ENCODE measurements at regions not wholly inside any gene's neighbourhood (a gene's known extent, or its start where the extent isn't known, plus 50 kb on each side); places are given as distances from the start of the nearest gene placed in this dataset.

DNA sequence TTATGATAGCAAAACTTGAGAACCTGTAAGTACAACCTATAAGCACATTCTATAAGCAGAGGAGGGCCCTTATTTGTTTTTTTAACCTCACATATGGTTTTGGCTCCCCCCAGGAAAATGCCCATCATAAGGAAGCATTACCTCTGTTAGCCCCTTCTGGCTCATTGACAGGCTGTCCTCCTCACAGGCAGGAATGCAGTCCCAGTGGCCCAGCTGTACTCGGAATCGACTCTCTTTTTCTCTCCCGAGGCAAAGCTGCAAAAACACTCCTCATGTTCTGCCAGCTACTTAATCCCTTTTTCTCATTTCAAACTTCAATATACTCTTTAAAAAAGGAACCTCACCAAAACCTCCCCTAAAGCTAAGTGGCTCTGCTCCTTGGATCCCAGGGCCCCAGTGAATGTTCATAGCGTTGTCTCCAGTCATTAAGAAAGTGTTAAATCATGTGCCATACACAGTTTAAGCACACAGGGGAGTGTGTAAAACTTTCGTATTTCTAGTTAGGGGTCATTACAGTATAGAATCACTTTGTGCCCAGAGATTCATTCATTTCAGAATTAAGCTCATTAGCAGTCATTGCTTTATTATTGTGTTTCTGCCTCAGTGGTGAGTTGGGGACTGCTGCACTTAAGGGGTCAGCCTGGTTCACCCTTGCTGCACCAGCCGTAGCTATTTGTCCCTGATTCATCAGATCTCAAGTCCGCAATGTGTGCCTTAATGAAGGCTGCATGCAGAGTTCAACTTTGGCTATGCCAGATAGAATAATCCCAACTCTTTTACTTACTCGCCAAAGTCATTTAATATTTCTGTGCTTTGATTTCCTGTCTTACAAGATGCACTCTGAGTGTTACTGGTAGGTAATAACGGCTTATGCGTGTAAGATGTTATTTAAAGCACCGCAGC is 57.6 kb downstream of the JRKL start:
- no peaks in the 10 kb centered on the region for H3K36me3 ChIP-seq
- DNase-seq = no peak
- H3K27me3 ChIP-seq = peaks cover 5% of the 10 kb centered on the region; the same call in 1 of the 2 replicates
- no peaks in the 10 kb centered on the region for H3K9me3 ChIP-seq
- H3K4me3 ChIP-seq = no peak overlapping the region

DNA sequence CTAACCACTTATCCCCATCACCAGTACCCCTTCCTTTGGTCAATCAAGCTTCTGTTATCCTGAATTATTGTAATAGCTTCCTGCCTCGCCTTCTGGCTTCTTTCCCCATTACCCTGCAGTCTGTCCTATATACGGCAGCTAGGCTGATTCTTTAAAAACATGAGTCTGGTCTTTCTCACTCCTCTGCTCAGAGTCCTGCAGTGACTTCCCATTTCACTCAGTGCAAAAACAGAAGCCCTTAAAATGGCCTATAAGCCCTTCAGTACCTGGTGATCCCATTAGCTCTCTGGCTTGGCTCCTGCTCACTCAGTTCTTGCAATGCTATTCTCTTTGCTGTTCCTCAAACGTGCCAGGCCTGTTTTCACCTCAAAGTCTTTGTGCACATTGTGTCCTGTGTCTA is 58.4 kb downstream of the JRKL start:
- DNase-seq = no peak
- Histone ChIP-seq H3K4me3 (no peak overlapping the region), H3K9me3 (no peaks in the 10 kb centered on the region), H3K27me3 (peaks cover 5% of the 10 kb centered on the region; the same call in 1 of the 2 replicates), H3K36me3 (no peaks in the 10 kb centered on the region)

DNA sequence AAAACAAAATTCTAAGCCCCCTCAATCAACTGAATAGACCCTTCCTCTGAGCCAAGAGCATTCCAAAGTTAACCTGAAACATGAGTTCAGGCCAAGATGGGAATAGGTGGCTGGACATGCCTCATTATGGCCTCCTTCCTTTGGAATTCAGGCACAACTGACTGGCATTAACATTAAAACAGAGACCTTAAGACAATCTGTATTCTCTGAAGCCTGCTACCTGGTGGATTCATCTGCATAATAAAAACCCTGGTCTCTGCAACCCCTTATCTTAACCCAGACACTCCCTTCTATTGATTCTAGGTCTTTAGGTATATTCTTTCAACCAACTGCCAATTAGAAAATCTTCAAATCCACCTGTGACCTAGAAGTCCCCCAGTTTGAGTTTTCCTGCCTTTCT is 66.3 kb downstream of the JRKL start:
- H3K27me3 ChIP-seq = peaks cover 8% of the 10 kb centered on the region; the same call in 1 of the 2 replicates
- DNase-seq = no peak
- H3K4me3 ChIP-seq = no peak overlapping the region
- no peaks in the 10 kb centered on the region for H3K36me3 ChIP-seq
- H3K9me3 ChIP-seq = no peaks in the 10 kb centered on the region

DNA sequence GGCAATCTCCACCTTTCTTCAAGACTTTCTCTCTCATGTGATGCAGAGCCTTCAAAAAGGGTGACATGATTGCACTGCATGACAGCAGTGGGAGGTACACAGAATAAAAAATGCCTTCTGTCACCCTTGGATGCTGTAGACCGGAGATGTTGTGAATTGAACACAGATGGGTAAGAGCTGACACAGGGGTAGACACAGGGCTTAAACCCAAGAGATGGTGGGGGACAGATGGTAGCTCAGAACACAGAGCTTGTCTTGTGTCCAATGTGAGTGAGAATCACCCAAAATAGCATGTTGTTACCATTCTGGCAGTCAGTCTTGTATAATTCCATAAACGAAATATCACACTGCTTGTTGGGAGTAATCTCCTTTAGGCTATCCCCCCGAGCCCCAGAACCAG is 69.9 kb downstream of the JRKL start:
- Histone ChIP-seq H3K27me3 (0 out of 2 replicates have a peak, but pooled peaks cover 3% of the 10 kb centered on the region), H3K4me3 (no peak overlapping the region), H3K9me3 (no peaks in the 10 kb centered on the region), H3K36me3 (no peaks in the 10 kb centered on the region)
- DNase-seq = no peak

DNA sequence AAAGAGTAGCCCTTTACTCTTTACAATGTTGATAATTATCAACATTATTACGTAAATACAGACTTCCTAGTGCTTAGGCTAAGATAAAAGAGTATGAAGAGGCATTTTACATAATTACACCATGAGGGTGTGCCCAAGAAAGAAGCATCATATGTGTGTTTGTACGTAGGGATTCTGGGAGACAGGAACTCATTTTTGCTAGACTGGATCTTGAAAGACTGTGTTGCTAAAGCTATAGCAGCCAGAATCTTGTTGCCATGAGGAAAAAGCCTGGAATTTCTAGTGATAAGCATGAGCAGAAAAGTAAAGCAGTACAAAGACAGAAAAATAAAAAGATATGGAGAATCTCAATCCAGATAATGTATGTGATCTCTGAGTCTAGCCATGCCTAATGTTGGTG is 72.1 kb downstream of the JRKL start:
- Histone ChIP-seq H3K4me3 (no peak overlapping the region), H3K36me3 (no peaks in the 10 kb centered on the region), H3K9me3 (no peaks in the 10 kb centered on the region), H3K27me3 (0 out of 2 replicates have a peak, but pooled peaks cover 3% of the 10 kb centered on the region)
- no peak for DNase-seq

DNA sequence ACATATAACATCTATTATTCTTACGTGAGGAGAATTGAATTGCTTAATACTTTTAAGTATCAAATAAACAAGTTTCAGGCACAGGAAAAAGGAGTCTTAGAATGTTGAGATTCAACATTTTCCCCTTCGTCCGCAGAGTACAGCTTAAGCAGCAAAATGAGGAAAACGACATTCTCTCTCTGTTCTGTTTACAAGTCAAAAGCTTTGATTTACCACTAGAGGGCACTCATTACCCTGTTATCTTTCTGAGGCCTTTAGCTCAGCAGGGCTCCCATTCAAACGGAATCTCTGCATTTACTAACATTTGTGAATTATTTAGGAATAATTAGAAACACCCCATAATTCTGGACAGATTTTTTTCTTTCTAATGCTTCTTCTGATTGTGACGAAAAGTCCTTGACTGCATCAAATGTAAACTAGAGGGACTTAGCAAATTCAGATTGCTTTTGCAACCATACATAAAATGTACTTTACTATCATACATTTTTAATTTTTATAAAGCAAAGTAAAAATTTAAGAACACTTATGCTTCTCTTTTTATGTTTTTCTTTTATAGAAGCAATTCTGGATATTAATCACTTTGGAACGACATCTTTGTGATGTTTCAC is 75.0 kb downstream of the JRKL start:
- DNase-seq = no peak
- Histone ChIP-seq H3K4me3 (no peak overlapping the region), H3K9me3 (no peaks in the 10 kb centered on the region), H3K27me3 (0 out of 2 replicates have a peak, but pooled peaks cover 3% of the 10 kb centered on the region), H3K36me3 (no peaks in the 10 kb centered on the region)

DNA sequence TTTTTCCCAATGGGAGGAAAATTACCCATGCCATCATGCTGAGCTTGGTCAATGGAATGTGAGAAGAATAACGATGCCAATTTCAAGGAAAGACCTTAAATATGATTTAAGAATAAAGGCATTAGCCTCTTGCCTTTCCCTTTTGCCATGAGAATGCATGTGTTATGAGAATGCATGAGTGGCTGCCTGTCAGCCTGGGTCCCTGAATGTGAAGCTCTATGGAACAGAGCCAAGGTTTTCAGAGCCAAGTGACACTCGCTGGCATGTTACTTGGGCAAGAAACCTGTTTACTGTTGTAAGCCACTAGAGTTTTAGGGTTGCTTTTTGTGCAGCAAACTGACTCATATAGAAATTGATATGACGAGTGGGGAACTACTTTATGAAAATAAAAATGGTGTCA is 75.7 kb downstream of the JRKL start:
- DNase-seq = no peak
- Histone ChIP-seq H3K27me3 (0 out of 2 replicates have a peak, but pooled peaks cover 3% of the 10 kb centered on the region), H3K9me3 (no peaks in the 10 kb centered on the region), H3K4me3 (no peak overlapping the region), H3K36me3 (no peaks in the 10 kb centered on the region)

DNA sequence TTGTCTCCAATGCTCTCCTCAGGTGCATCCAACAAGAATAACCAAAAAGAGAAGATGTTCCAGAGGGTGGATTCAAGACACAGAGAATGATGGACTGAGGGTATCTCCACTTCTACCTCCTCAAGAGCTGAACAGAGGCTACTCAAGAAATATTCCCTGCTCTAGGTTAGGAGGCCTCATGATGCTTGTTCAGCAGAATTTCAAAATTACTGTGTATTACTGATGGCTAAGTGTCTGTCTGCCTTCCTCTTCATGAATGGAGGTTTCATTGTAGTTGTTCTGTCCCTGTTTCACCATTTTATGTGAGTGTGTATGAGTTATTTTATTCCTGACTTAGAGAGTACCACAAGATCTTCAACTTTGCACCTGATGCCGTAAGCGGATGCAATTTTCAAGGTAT is 76.8 kb downstream of the JRKL start:
- no peaks in the 10 kb centered on the region for H3K36me3 ChIP-seq
- H3K9me3 ChIP-seq = no peaks in the 10 kb centered on the region
- no peak overlapping the region for H3K4me3 ChIP-seq
- no peaks in the 10 kb centered on the region for H3K27me3 ChIP-seq
- no peak for DNase-seq

DNA sequence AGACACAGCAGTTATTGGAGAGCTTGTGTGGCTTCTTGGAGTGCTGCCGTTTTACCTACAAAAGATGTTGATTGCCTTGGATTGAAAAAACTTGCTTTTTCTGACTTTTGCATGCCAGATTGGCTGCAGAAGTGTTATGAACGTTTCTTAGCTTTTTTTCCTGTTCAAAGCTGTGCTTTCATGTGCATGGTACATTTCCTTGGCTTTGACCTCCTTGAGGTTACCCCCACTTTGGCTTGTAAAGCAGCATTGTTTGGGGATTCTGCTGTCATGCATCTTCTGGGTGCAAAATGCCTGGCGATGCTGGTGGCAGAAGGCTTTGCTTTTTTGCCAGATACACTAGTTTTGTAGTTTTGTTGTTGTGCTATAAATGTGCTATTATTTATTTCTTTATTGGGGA is 80.0 kb downstream of the JRKL start:
- Histone ChIP-seq H3K36me3 (no peaks in the 10 kb centered on the region), H3K4me3 (no peak overlapping the region), H3K9me3 (no peaks in the 10 kb centered on the region), H3K27me3 (no peaks in the 10 kb centered on the region)
- no peak for DNase-seq

DNA sequence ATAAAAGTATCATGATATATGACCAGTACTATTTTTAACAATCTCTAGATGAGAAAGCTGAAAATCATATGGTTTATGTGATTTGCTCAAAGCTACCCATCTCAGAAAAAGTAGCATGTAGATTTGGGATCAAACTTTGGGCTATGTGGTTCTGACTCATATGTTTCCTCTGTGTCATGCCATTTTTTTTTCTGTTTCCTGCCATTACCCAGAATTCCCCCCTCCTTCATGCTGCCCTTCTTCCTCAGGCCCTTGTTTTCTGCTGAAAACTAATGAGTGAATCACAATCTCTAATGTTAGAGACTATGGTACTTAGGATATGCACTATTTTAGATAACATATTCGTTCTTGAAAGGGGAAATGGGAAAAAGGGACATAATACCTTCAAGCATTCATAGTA is 80.7 kb downstream of the JRKL start:
- Histone ChIP-seq H3K4me3 (no peak overlapping the region), H3K27me3 (no peaks in the 10 kb centered on the region), H3K9me3 (no peaks in the 10 kb centered on the region), H3K36me3 (no peaks in the 10 kb centered on the region)
- no peak for DNase-seq

DNA sequence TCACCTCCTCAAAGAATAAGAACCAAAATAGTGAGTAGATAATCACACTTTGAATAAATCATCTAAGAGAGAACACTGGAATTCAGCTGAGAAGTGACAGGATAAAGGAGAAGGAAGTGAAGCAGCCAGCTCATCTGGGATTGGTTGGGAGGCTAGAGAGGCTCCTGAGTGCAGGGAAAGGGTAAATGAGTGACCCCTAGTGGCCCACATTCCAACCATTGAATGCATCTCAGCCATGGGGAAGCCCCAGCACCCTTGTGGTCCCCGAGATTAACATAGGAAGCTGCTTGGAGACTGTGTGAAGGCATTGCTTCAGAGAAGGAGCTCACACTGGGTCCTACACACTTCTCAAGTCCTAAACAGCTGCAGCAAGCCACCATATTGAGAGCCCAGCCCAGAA is 82.3 kb downstream of the JRKL start:
- Histone ChIP-seq H3K9me3 (no peaks in the 10 kb centered on the region), H3K4me3 (no peak overlapping the region), H3K36me3 (no peaks in the 10 kb centered on the region), H3K27me3 (no peaks in the 10 kb centered on the region)
- DNase-seq = no peak

DNA sequence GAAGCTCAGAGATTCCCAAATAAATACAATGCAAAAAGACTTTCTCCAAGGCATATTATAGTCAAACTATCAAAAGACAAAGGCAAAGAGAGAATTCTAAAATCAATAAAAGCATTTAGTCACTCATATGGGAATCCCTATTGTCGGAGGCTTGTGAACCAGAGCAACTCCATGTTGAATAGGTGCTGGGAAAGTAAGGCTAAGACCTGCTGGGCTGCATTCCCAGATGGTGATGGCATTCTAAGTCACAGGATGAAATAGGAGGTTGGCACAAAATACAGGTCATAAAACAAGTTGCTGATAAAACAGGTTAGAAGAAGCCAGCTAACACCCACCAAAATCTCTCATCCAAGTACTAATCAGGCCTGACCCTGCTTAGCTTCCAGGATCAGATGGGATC is 84.5 kb downstream of the JRKL start:
- no peaks in the 10 kb centered on the region for H3K36me3 ChIP-seq
- no peak for DNase-seq
- H3K9me3 ChIP-seq = no peaks in the 10 kb centered on the region
- H3K27me3 ChIP-seq = no peaks in the 10 kb centered on the region
- no peak overlapping the region for H3K4me3 ChIP-seq

DNA sequence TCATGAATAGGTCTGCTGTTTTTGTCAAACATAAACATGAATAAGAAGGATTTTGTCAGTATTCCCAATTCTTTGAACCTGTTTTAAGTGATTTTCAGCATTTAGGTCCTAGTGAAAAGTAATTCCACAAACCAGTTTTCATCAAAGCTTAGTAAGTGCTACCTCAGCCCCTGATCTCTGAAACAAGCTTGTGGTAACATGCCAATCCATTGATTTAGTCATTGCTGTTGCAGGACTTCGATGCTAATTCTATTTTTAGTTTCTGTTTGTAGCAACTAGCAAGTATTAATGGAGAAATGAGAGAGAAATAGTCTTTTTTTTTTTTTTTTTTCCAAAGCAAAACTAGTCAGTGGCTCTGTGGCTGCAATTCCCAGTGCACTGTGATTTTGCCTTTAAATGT is 91.4 kb downstream of the JRKL start:
- no peak for DNase-seq
- no peaks in the 10 kb centered on the region for H3K9me3 ChIP-seq
- no peaks in the 10 kb centered on the region for H3K36me3 ChIP-seq
- H3K27me3 ChIP-seq = no peaks in the 10 kb centered on the region
- H3K4me3 ChIP-seq = no peak overlapping the region

DNA sequence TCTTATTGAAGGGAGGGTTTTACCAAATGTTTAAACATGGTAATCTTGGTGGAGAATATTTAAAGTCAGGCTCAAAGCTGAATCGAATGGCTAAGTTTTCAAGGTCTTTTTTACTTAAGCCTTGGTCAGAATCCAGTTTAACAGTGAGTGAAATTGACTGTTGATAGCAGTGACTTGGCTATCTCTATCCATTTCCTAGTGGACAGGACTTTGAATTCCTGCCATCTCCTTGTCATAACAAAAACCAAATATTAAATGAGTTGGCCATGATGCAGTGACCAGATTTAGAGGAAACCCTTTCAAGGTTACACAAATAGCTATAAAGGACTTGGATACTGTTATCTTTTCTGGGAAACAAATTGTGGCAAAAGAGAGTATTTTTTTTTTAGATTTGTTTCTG is 92.0 kb downstream of the JRKL start:
- H3K36me3 ChIP-seq = no peaks in the 10 kb centered on the region
- no peaks in the 10 kb centered on the region for H3K9me3 ChIP-seq
- no peak for DNase-seq
- no peak overlapping the region for H3K4me3 ChIP-seq
- no peaks in the 10 kb centered on the region for H3K27me3 ChIP-seq

DNA sequence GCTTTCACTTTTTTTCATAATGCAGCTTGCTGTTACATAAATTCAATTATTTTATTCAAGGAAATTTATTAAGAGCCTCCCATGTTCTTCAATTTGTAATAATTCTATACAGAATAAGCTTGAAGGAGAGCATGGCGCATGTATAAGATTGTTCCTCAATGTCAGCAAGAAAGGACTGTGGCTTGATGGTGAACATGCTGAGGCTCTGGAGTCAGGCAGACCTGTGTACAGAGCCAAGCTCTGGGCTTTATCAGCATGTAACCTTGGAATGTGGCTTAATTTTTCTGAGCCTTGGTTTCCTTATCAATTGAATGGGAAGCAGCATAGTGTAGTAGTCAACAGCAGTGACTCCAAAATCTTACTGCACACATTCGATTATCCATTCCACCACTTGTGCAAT is 92.4 kb downstream of the JRKL start:
- H3K4me3 ChIP-seq = no peak overlapping the region
- H3K9me3 ChIP-seq = no peaks in the 10 kb centered on the region
- no peaks in the 10 kb centered on the region for H3K27me3 ChIP-seq
- DNase-seq = no peak
- H3K36me3 ChIP-seq = no peaks in the 10 kb centered on the region

DNA sequence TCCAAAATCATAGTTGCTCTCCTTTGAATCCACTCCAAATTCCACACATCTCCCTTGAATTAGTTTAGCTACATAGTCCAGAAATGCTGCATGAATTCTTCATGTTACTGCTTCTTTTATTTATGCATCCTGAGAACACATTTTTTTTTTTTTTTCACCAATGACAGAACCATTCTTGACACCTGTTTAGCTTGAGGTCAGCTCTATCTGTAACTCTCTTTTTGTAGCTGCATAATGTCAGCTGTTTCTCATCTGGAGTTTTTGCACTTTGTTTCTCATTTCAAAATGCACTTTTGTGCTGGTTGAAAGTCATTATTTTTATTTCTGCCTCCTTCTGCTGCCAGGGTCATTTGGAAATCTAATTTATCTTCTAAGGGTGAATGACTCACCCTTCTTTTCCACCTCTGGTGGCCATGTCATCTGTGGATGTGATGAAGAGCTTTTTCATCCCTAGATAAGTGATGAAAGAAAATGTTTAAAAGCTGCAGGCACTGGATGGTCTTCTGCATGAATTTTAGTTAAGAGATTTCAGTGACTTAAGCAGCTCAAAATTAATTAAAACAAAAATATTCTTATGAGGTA is 93.7 kb downstream of the JRKL start:
- DNase-seq = no peak
- no peaks in the 10 kb centered on the region for H3K27me3 ChIP-seq
- no peaks in the 10 kb centered on the region for H3K36me3 ChIP-seq
- no peaks in the 10 kb centered on the region for H3K9me3 ChIP-seq
- H3K4me3 ChIP-seq = no peak overlapping the region

DNA sequence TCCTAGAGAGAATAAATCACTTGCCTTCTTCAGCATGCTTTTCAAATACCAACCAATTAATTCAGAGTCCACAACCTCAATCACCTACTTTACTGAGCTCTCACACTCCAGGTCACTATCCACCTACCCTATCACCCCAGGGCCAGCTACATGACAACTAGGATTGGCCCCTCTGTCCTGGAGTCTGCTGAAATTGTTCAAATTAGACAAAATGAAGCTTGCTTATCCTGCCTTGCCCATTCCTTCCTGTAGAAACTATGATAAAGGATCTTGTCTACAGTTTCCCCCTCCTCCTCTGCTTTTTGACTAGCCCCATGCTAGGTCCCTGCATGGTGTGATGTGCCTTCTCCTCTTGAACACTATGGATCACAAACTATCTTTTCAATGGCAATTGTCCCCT is 94.5 kb downstream of the JRKL start:
- no peaks in the 10 kb centered on the region for H3K36me3 ChIP-seq
- H3K9me3 ChIP-seq = no peaks in the 10 kb centered on the region
- no peaks in the 10 kb centered on the region for H3K27me3 ChIP-seq
- no peak overlapping the region for H3K4me3 ChIP-seq
- DNase-seq = no peak
